ENCODE measurements at regions not wholly inside any gene's neighbourhood (a gene's known extent, or its start where the extent isn't known, plus 50 kb on each side); places are given as distances from the start of the nearest gene placed in this dataset.

GRCh38 chr13:26495750-26496149 is 61.7 kb upstream of the WASF3 start:
- no peak for TF ChIP-seq CTCF (IDR thresholded peaks at IDR 0.05; ENCODE audit: insufficient read depth, low read length, poor library complexity, severe bottlenecking)
- TF ChIP-seq EZH2phosphoT487 (conservative IDR thresholded peaks at IDR 0.05; ENCODE audit: low read length) = no peak
